PC-3 (cell line): ENCODE measurements at regions not wholly inside any gene's neighbourhood (a gene's known extent, or its start where the extent isn't known, plus 50 kb on each side); places are given as distances from the start of the nearest gene placed in this dataset.

Source experiments
- ATAC-seq: fragments of 200-7000 bp; cut with Tn5 transposase; 2 replicates; pipeline ENCODE4 v1.9.1; 2020; ENCODE audit warnings: mild to moderate bottlenecking, moderate library complexity
- BruUV-seq: library from RNA; stranded (reverse); fragments of 400-500 nt; replicated peaks from 2 replicates; lab custom pipeline; 2021; lab: Mats Ljungman, UMichigan
- CTCF ChIA-PET: fragments of 300-600 bp; sonication (Branson Sonifier 250); formaldehyde crosslinking; loops from one replicate; lab custom pipeline; 2022; ENCODE audit warnings: antibody characterized with exemption; lab: Charles Lee
- POLR2A ChIA-PET: fragments of 300-600 bp; sonication (Branson Sonifier 250); formaldehyde crosslinking; loops from one replicate; lab custom pipeline; 2022; ENCODE audit warnings: antibody characterized with exemption; ENCODE audit not compliant: unreplicated experiment; lab: Charles Lee
- DNase-seq: peaks from one replicate; pipeline ENCODE4 v3.0.0-alpha.2; 2015
- H2AFZ ChIP-seq: fragments of 300-600 bp; sonication (generic); 2 replicates; pipeline ENCODE4 v1.6.0; 2016; ENCODE audit warnings: antibody characterized with exemption, low read length
- H3F3A ChIP-seq: fragments of 300-600 bp; sonication (generic); one replicate; pipeline ENCODE4 v1.6.0; 2017; ENCODE audit warnings: antibody characterized with exemption, low read length, control low read depth, mild to moderate bottlenecking; ENCODE audit not compliant: unreplicated experiment
- H3K27ac ChIP-seq: fragments of 300-600 bp; sonication (generic); 2 replicates; pipeline ENCODE4 v1.5.1; 2016; ENCODE audit warnings: mild to moderate bottlenecking, low read length
- H3K27me3 ChIP-seq: fragments of 300-600 bp; sonication (generic); 2 replicates; pipeline ENCODE4 v1.6.1; 2016; ENCODE audit warnings: low read length, mixed read lengths
- H3K36me3 ChIP-seq: fragments of 300-600 bp; sonication (generic); 2 replicates; pipeline ENCODE4 v1.6.1; 2016; ENCODE audit warnings: low read depth, mixed run types, low read length, mixed read lengths
- H3K4me1 ChIP-seq: fragments of 300-600 bp; sonication (generic); 2 replicates; pipeline ENCODE4 v1.5.1; 2016; ENCODE audit warnings: low read length; ENCODE audit not compliant: insufficient read depth
- H3K4me2 ChIP-seq: fragments of 300-600 bp; sonication (generic); 2 replicates; pipeline ENCODE4 v1.6.0; 2016; ENCODE audit warnings: low read length
- H3K4me3 ChIP-seq: fragments of 300-600 bp; sonication (generic); 2 replicates; pipeline ENCODE4 v1.5.1; 2016; ENCODE audit warnings: mild to moderate bottlenecking, low read length, mixed read lengths
- H3K79me2 ChIP-seq: fragments of 300-600 bp; sonication (generic); 2 replicates; pipeline ENCODE4 v1.6.1; 2017; ENCODE audit warnings: low read length, mixed read lengths
- H3K9ac ChIP-seq: fragments of 300-600 bp; sonication (generic); 2 replicates; pipeline ENCODE4 v1.6.0; 2016; ENCODE audit warnings: mild to moderate bottlenecking, low read length
- H3K9me2 ChIP-seq: fragments of 300-600 bp; sonication (generic); replicated peaks from 2 replicates; pipeline ENCODE4 v1.6.1; 2016; ENCODE audit warnings: mixed run types, low read length, mixed read lengths
- H3K9me3 ChIP-seq: fragments of 300-600 bp; sonication (generic); 2 replicates; pipeline ENCODE4 v1.6.1; 2016; ENCODE audit warnings: low read length, mixed read lengths
- H4K20me1 ChIP-seq: fragments of 300-600 bp; sonication (generic); 2 replicates; pipeline ENCODE4 v1.6.1; 2016; ENCODE audit warnings: low read length, mixed read lengths
- EZH2 ChIP-seq: fragments of 300-600 bp; sonication (generic); IDR thresholded peaks from one replicate; pipeline ENCODE4 v1.6.1; 2017; ENCODE audit warnings: antibody characterized with exemption, mild to moderate bottlenecking, low read length; ENCODE audit not compliant: unreplicated experiment
- EZH2phosphoT487 ChIP-seq: fragments of 300-600 bp; sonication (generic); IDR thresholded peaks from 2 replicates; pipeline ENCODE4 v1.6.1; 2018; ENCODE audit warnings: mild to moderate bottlenecking, antibody characterized with exemption, low read length, borderline replicate concordance
- intact Hi-C: fragments of 100-400 bp; cut with micrococcal nuclease; formaldehyde crosslinking; loops from 2 replicates; pipeline ENCODE4 v1.9.0; 2023
- TF ChIP-seq, protein P1 (sequence below): fragments of 300-600 bp; sonication (generic); conservative IDR thresholded peaks from 2 replicates; pipeline ENCODE4 v1.5.1; 2017; ENCODE audit warnings: antibody characterized with exemption, low read depth, mild to moderate bottlenecking, low read length

DNA sequence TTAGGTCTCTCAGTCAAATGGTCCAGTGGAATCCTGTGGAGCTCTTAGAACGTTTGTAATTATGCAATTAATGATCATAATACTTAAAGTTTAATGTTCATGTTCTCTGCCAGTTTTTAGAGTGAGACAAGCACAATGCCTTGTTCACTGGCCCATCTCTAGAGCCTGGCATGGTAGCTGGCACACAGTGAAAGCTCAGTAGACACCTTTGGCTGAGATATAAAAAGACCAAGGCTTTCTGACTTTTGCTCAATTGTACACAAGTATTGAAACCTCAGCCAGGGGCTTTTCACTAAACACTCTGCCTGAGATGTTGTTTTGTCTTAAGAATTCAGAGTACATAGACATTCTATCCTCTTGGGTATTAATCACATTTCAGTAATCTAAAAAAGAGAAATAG is 241.8 kb upstream of the ATP2B1 start:
- no TSS peak for BruUV-seq
- no peak overlapping the region for H2AFZ ChIP-seq
- ChIA-PET CTCF (no interaction called here), POLR2A (interaction anchor here (0.5 to 0.7 kb wide), 3 partner anchors 140 to 244 kb away, joined by 4 to 15 read pairs (median 5); no protein-coding TSS in a partner anchor)
- DNase-seq, result no peak
- no peaks in the 10 kb centered on the region for H3K9me3 ChIP-seq
- H3K9me2 ChIP-seq, result no peaks in the 10 kb centered on the region
- no peak for ATAC-seq
- TF ChIP-seq EZH2 (no peak), EZH2phosphoT487 (no peak)
- TF ChIP-seq, protein P1, sequence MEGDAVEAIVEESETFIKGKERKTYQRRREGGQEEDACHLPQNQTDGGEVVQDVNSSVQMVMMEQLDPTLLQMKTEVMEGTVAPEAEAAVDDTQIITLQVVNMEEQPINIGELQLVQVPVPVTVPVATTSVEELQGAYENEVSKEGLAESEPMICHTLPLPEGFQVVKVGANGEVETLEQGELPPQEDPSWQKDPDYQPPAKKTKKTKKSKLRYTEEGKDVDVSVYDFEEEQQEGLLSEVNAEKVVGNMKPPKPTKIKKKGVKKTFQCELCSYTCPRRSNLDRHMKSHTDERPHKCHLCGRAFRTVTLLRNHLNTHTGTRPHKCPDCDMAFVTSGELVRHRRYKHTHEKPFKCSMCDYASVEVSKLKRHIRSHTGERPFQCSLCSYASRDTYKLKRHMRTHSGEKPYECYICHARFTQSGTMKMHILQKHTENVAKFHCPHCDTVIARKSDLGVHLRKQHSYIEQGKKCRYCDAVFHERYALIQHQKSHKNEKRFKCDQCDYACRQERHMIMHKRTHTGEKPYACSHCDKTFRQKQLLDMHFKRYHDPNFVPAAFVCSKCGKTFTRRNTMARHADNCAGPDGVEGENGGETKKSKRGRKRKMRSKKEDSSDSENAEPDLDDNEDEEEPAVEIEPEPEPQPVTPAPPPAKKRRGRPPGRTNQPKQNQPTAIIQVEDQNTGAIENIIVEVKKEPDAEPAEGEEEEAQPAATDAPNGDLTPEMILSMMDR, result no peak
- H3K27me3 ChIP-seq, result no peaks in the 10 kb centered on the region
- intact Hi-C loops, result loop anchor here (5.0 kb wide), 1 partner anchor 87 kb away; no protein-coding TSS in a partner anchor
- peaks cover 58% of the 10 kb centered on the region for H3K4me1 ChIP-seq
- H3K4me2 ChIP-seq, result peak overlapping the region; percentile 67
- peak overlapping the region; percentile 96 for H3K27ac ChIP-seq
- H3K36me3 ChIP-seq, result no peaks in the 10 kb centered on the region
- peak overlapping the region; percentile 88 for H3K9ac ChIP-seq
- no peaks in the 10 kb centered on the region for H3K79me2 ChIP-seq
- peak overlapping the region; percentile 27; the same call in 1 of the 2 replicates for H3K4me3 ChIP-seq
- H4K20me1 ChIP-seq, result no peaks in the 10 kb centered on the region
- H3F3A ChIP-seq, result peaks cover 10% of the 10 kb centered on the region

DNA sequence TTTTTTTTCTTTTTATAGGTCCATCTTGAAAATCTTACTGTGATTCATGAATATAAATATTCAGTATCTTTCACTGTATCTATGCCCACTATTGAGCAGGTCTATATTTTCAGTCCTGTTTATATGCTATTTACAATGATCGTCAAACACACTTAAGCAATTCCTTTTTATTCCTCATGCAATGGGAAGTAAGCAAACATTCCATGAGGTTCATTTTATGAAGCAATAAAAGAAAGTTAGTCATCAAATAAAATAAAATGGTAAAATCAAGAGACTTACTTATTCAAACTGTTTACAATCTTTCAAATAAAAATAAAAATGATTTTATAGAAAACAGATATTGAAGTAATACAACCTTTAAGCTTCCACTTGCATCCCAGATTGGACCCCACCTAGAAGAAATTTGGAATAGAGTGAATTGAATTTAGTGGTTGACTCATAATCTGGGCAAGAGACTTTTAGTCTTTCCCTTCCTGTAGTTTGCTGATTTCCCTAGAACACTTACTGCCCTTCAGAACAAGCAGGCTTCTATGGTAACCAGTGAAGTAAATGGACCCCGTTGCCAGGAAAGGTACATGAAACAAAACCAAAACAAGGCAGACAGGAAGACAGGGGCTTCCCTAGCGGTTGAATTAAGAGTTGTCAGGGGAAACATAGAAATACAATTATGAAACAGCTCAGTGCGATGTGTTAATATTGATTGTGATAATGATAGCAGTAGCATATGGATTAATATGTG is 241.0 kb upstream of the ATP2B1 start:
- H4K20me1 ChIP-seq, result no peaks in the 10 kb centered on the region
- peaks cover 10% of the 10 kb centered on the region for H3F3A ChIP-seq
- H3K27ac ChIP-seq, result peak overlapping the region; percentile 96
- peak; percentile 94 for DNase-seq
- intact Hi-C loops, result loop anchor here (1.0 to 5.0 kb wide), 15 partner anchors 39 to 407 kb away; no protein-coding TSS in a partner anchor
- TF ChIP-seq EZH2phosphoT487, result no peak
- TF ChIP-seq, protein P1, result peak; percentile 60
- peak overlapping the region; percentile 67 for H3K4me2 ChIP-seq
- peak overlapping the region; percentile 88 for H3K9ac ChIP-seq
- no peaks in the 10 kb centered on the region for H3K36me3 ChIP-seq
- POLR2A ChIA-PET, result interaction anchor here (0.5 to 1.2 kb wide), 6 partner anchors 141 to 1144 kb away, joined by 4 to 15 read pairs (median 6); no protein-coding TSS in a partner anchor
- H2AFZ ChIP-seq, result no peak overlapping the region
- CTCF ChIA-PET, result interaction anchor here (0.6 kb wide), 1 partner anchor 168 kb away, joined by 3 read pairs; no protein-coding TSS in a partner anchor
- H3K4me3 ChIP-seq, result peak overlapping the region; percentile 27; the same call in 1 of the 2 replicates
- no peaks in the 10 kb centered on the region for H3K9me2 ChIP-seq
- H3K4me1 ChIP-seq, result peaks cover 58% of the 10 kb centered on the region
- peak; percentile 63 for ATAC-seq
- no peaks in the 10 kb centered on the region for H3K9me3 ChIP-seq
- BruUV-seq, result no TSS peak
- no peaks in the 10 kb centered on the region for H3K79me2 ChIP-seq
- no peaks in the 10 kb centered on the region for H3K27me3 ChIP-seq
